ENCODE measurements at regions not wholly inside any gene's neighbourhood (a gene's known extent, or its start where the extent isn't known, plus 50 kb on each side); places are given as distances from the start of the nearest gene placed in this dataset.

DNA sequence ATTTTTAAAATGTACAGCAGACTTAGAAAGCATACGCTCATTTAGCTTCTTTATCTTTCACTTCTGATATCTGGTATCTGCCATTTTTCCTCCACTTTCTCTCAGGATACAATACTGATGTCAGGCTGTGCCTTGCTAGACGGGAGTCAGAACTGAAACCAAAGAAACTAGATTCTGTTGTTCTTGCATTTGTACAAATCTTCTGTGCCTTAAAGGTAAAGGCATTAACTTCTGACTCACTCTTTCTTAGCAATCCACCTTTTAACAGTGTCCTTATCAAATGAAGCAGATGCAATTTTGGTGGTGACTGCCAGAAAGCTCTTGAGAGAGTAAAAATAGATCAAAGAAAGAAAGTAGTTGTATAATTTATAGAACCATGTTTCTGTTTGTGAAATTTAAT, 370.4 kb downstream of the PCDH20 start:
- WGBS, 2 donors, result 22 to 25% methylated on average over 2 of the region's 2 CpGs
- H3K27me3 ChIP-seq, result no peaks in the 10 kb centered on the region
- intact Hi-C loops (cut with DNase I), result no loop called here
- TF ChIP-seq, protein P1, sequence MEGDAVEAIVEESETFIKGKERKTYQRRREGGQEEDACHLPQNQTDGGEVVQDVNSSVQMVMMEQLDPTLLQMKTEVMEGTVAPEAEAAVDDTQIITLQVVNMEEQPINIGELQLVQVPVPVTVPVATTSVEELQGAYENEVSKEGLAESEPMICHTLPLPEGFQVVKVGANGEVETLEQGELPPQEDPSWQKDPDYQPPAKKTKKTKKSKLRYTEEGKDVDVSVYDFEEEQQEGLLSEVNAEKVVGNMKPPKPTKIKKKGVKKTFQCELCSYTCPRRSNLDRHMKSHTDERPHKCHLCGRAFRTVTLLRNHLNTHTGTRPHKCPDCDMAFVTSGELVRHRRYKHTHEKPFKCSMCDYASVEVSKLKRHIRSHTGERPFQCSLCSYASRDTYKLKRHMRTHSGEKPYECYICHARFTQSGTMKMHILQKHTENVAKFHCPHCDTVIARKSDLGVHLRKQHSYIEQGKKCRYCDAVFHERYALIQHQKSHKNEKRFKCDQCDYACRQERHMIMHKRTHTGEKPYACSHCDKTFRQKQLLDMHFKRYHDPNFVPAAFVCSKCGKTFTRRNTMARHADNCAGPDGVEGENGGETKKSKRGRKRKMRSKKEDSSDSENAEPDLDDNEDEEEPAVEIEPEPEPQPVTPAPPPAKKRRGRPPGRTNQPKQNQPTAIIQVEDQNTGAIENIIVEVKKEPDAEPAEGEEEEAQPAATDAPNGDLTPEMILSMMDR (IDR thresholded peaks at IDR 0.05), result no peak
- TF ChIP-seq POLR2A (IDR thresholded peaks at IDR 0.05), result no peak
- DNase-seq, result no peak
- H3K36me3 ChIP-seq, result no peaks in the 10 kb centered on the region
- H3K9me3 ChIP-seq, result no peaks in the 10 kb centered on the region
- H3K27ac ChIP-seq, result no peak overlapping the region
- H3K4me3 ChIP-seq, result no peak overlapping the region
- no peaks in the 10 kb centered on the region for H3K4me1 ChIP-seq

DNA sequence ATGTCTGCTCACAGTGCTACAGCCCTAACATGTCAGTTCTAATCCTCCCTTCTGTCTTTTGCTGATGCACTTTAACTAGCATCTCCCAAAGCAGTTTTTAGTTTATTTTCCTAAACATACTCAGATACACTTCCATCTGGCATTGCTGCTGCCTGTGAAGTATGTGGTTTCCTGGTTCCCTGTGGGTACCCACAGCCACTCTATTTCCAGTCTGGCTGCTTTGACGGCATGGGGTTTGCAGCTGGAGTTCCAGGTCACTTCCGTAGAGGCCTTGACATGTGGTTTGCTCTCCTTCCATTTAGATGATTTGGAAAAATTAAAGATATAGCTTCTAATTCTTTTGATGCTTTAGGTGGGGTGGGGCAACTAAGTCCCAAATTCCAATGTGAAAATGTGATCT, 375.5 kb downstream of the PCDH20 start:
- Histone ChIP-seq H3K27ac (no peak overlapping the region), H3K9me3 (no peaks in the 10 kb centered on the region), H3K27me3 (no peaks in the 10 kb centered on the region), H3K4me3 (no peak overlapping the region), H3K36me3 (no peaks in the 10 kb centered on the region), H3K4me1 (no peaks in the 10 kb centered on the region)
- no peak for DNase-seq
- 50 to 57% methylated on average over 1 to 2 of the region's 2 CpGs for WGBS, 2 donors
- TF ChIP-seq, protein P1 (IDR thresholded peaks at IDR 0.05), result no peak
- no peak for TF ChIP-seq POLR2A (IDR thresholded peaks at IDR 0.05)
- intact Hi-C loops (cut with DNase I), result no loop called here

GRCh38 chr13:61039302-61039701, 376.3 kb downstream of the PCDH20 start:
- no peak overlapping the region for H3K4me3 ChIP-seq
- TF ChIP-seq POLR2A (IDR thresholded peaks at IDR 0.05), result no peak
- TF ChIP-seq, protein P1 (IDR thresholded peaks at IDR 0.05), result no peak
- H3K36me3 ChIP-seq, result no peaks in the 10 kb centered on the region
- no peak for DNase-seq
- no peaks in the 10 kb centered on the region for H3K9me3 ChIP-seq
- no peak overlapping the region for H3K27ac ChIP-seq
- no peaks in the 10 kb centered on the region for H3K4me1 ChIP-seq
- intact Hi-C loops (cut with DNase I), result no loop called here
- 90 to 92% methylated on average over 4 of the region's 4 CpGs for WGBS, 2 donors
- H3K27me3 ChIP-seq, result no peaks in the 10 kb centered on the region

DNA sequence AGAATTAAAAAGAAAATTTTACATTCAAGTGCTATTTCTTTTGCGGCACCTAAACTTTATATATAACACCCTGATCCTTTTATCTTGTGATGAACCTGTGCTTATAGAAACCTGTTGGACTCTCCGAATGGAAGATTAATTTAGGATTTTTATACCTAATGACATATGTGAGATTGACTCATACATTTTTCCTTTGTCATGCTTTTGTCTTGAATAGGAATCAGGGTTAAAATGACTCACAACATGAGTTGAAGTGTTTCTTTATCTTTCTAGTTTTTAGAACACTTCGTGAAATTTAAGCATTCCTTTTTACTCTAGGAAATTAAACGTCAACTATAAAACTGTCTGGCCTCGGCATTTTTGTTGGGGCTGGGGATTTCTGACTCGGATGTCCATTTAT, 378.9 kb downstream of the PCDH20 start:
- no peaks in the 10 kb centered on the region for H3K9me3 ChIP-seq
- no peak overlapping the region for H3K4me3 ChIP-seq
- no peaks in the 10 kb centered on the region for H3K36me3 ChIP-seq
- H3K4me1 ChIP-seq, result no peaks in the 10 kb centered on the region
- TF ChIP-seq, protein P1 (IDR thresholded peaks at IDR 0.05), result no peak
- no peak for TF ChIP-seq POLR2A (IDR thresholded peaks at IDR 0.05)
- 40 to 42% methylated on average over 6 of the region's 6 CpGs for WGBS, 2 donors
- no peak for DNase-seq
- no peak overlapping the region for H3K27ac ChIP-seq
- intact Hi-C loops (cut with DNase I), result no loop called here
- no peaks in the 10 kb centered on the region for H3K27me3 ChIP-seq

GRCh38 chr13:61030445-61030844, 385.2 kb downstream of the PCDH20 start:
- H3K27me3 ChIP-seq, result no peaks in the 10 kb centered on the region
- H3K4me1 ChIP-seq, result no peaks in the 10 kb centered on the region
- TF ChIP-seq POLR2A (IDR thresholded peaks at IDR 0.05), result no peak
- TF ChIP-seq, protein P1 (IDR thresholded peaks at IDR 0.05), result no peak
- no peak overlapping the region for H3K27ac ChIP-seq
- intact Hi-C loops (cut with DNase I), result no loop called here
- no peaks in the 10 kb centered on the region for H3K36me3 ChIP-seq
- no peak overlapping the region for H3K4me3 ChIP-seq
- DNase-seq, result no peak
- H3K9me3 ChIP-seq, result no peaks in the 10 kb centered on the region

All from esophagus squamous epithelium (tissue), 5 donors.